WERI-Rb-1 (cell line): ENCODE measurements at regions not wholly inside any gene's neighbourhood (a gene's known extent, or its start where the extent isn't known, plus 50 kb on each side); places are given as distances from the start of the nearest gene placed in this dataset.

Source experiments
- DNase-seq: peaks from one replicate; pipeline ENCODE4 v3.0.0-alpha.2; 2020
- H3K27ac ChIP-seq: fragments of 250-450 bp; sonication (Bioruptor Pico); 2 replicates; pipeline ENCODE4 v1.5.1; 2020; ENCODE audit warnings: mild to moderate bottlenecking, moderate library complexity
- H3K27me3 ChIP-seq: fragments of 250-450 bp; sonication (Bioruptor Pico); 2 replicates; pipeline ENCODE4 v1.5.1; 2021; ENCODE audit warnings: mild to moderate bottlenecking, low read depth, moderate library complexity; ENCODE audit not compliant: insufficient read depth, severe bottlenecking
- H3K36me3 ChIP-seq: fragments of 250-450 bp; sonication (Bioruptor Pico); 2 replicates; pipeline ENCODE4 v1.5.1; 2020; ENCODE audit warnings: mild to moderate bottlenecking, moderate library complexity
- H3K4me3 ChIP-seq: 2 replicates; pipeline ENCODE4 v1.5.1; 2011; ENCODE audit warnings: low read depth, mild to moderate bottlenecking, control low read depth, low read length
- H3K9me3 ChIP-seq: fragments of 250-450 bp; sonication (Bioruptor Pico); 2 replicates; pipeline ENCODE4 v1.5.1; 2021; ENCODE audit warnings: mild to moderate bottlenecking, moderate library complexity; ENCODE audit not compliant: severe bottlenecking
- TF ChIP-seq, protein P1 (sequence below): IDR thresholded peaks from 2 replicates; pipeline ENCODE4 v1.5.1; 2011; ENCODE audit warnings: low read depth, mild to moderate bottlenecking, control low read depth, inconsistent platforms, low read length

- no peak for DNase-seq
- Histone ChIP-seq H3K4me3 (no peak overlapping the region), H3K27me3 (no peaks in the 10 kb centered on the region), H3K27ac (no peak overlapping the region), H3K9me3 (no peaks in the 10 kb centered on the region), H3K36me3 (no peaks in the 10 kb centered on the region)
- TF ChIP-seq, protein P1, sequence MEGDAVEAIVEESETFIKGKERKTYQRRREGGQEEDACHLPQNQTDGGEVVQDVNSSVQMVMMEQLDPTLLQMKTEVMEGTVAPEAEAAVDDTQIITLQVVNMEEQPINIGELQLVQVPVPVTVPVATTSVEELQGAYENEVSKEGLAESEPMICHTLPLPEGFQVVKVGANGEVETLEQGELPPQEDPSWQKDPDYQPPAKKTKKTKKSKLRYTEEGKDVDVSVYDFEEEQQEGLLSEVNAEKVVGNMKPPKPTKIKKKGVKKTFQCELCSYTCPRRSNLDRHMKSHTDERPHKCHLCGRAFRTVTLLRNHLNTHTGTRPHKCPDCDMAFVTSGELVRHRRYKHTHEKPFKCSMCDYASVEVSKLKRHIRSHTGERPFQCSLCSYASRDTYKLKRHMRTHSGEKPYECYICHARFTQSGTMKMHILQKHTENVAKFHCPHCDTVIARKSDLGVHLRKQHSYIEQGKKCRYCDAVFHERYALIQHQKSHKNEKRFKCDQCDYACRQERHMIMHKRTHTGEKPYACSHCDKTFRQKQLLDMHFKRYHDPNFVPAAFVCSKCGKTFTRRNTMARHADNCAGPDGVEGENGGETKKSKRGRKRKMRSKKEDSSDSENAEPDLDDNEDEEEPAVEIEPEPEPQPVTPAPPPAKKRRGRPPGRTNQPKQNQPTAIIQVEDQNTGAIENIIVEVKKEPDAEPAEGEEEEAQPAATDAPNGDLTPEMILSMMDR, result no peak
These were observed 74.4 kb upstream of the GULP1 start for GRCh38 chr2:188217264-188217663.

DNA sequence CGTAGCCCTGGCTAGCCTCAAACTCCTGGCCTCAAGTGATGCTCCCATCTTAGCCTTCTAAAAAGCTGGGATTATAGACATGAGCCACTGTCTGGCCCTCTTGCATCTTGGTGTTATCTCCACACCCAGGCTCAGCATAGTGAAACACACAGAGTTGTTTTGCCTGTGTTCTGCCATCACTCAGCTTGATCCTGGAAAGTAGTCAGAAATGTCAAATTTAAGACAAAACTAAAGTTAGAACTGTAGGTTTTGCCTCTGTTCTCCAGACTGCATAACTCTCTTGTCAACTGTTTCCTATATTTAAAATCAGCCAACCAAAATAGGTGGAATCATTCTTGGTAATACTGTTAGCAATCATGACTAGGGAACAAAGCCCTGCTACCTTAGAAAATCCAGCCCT is 72.1 kb upstream of the GULP1 start:
- H3K27ac ChIP-seq, result no peak overlapping the region
- H3K9me3 ChIP-seq, result no peaks in the 10 kb centered on the region
- DNase-seq, result no peak
- TF ChIP-seq, protein P1, result no peak
- H3K27me3 ChIP-seq, result no peaks in the 10 kb centered on the region
- H3K36me3 ChIP-seq, result no peaks in the 10 kb centered on the region
- H3K4me3 ChIP-seq, result no peak overlapping the region

GRCh38 chr2:188220535-188220934 is 71.1 kb upstream of the GULP1 start:
- Histone ChIP-seq H3K9me3 (no peaks in the 10 kb centered on the region), H3K4me3 (no peak overlapping the region), H3K36me3 (no peaks in the 10 kb centered on the region), H3K27ac (no peak overlapping the region), H3K27me3 (no peaks in the 10 kb centered on the region)
- no peak for DNase-seq
- TF ChIP-seq, protein P1, result no peak

- Histone ChIP-seq H3K27ac (no peak overlapping the region), H3K4me3 (no peak overlapping the region), H3K9me3 (no peaks in the 10 kb centered on the region), H3K27me3 (no peaks in the 10 kb centered on the region), H3K36me3 (no peaks in the 10 kb centered on the region)
- DNase-seq, result no peak
- TF ChIP-seq, protein P1, result no peak
These were observed 64.0 kb upstream of the GULP1 start for GRCh38 chr2:188227713-188228112.

GRCh38 chr2:188235364-188235763 is 56.3 kb upstream of the GULP1 start:
- H3K4me3 ChIP-seq, result no peak overlapping the region
- no peak for DNase-seq

GRCh38 chr2:188238386-188238785 is 53.3 kb upstream of the GULP1 start:
- H3K36me3 ChIP-seq, result no peaks in the 10 kb centered on the region
- no peak overlapping the region for H3K27ac ChIP-seq
- peaks cover 6% of the 10 kb centered on the region for H3K9me3 ChIP-seq
- no peak for DNase-seq
- no peaks in the 10 kb centered on the region for H3K27me3 ChIP-seq
- no peak overlapping the region for H3K4me3 ChIP-seq
- TF ChIP-seq, protein P1, result no peak

More at GRCh38 chr2:188235364-188235763, 56.3 kb upstream of the GULP1 start:
- no peaks in the 10 kb centered on the region for H3K27me3 ChIP-seq
- peaks cover 6% of the 10 kb centered on the region for H3K9me3 ChIP-seq
- TF ChIP-seq, protein P1, result no peak
- H3K27ac ChIP-seq, result no peak overlapping the region
- no peaks in the 10 kb centered on the region for H3K36me3 ChIP-seq
